ENCODE measurements at regions not wholly inside any gene's neighbourhood (a gene's known extent, or its start where the extent isn't known, plus 50 kb on each side); places are given as distances from the start of the nearest gene placed in this dataset.
"Not testable (repeated sequence)": the region's sequence is repeated elsewhere in the genome, so short reads cannot be mapped to it uniquely, and the experiment has no call there.

GRCh38 chr6:165173484-165173883 lies 135.9 kb downstream of the C6orf118 start:
- DNase-seq (ENCODE audit: low read depth): no peak

DNA sequence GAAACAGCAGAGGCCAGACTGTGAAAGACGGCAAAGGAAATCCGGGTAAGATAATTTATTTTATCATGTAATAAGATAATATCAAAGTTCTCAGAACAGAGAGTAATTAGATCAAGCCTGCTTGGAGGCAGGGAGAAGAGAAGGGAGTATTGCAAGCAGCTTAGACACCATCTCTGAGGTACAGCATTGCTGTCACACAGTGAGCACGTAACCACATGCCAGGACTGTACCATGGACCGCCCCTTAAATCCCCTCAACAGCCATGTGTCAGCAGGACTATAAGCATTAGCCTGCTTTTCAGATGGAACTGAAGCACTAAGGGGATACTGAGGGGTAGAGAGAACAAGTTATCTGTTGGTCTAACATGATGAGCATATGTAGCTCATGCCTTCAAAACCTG lies 141.5 kb downstream of the C6orf118 start:
- no peak for DNase-seq (ENCODE audit: low read depth)

- DNase-seq (ENCODE audit: low read depth): no peak
Measured at GRCh38 chr6:165167311-165167710, 142.1 kb downstream of the C6orf118 start.

GRCh38 chr6:165163519-165163918 lies 145.9 kb downstream of the C6orf118 start:
- DNase-seq (ENCODE audit: low read depth): no peak

GRCh38 chr6:165159460-165159859 lies 149.9 kb downstream of the C6orf118 start:
- no peak for DNase-seq (ENCODE audit: low read depth)

DNA sequence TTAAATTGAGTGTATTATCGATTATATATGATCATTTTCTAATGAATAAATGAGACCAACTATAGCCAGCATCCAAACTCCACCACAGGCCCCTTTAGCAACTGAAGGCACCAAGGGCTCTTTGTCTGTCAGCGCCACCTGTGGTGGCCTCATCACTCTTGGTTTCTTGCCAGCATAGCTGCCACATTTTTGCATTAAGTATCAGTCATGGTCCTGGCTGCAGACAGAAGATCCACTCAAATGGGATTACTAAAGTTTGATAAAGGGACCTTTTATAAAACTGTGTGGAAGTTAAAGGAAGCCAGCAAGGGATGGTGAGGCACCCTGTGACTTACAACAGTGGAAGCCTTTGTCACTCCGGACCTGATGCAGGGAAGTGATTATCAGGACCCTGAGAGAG lies 162.9 kb downstream of the C6orf118 start:
- DNase-seq (ENCODE audit: low read depth): no peak

- no peak for DNase-seq (ENCODE audit: low read depth)
Measured at GRCh38 chr6:165135889-165136288, 173.5 kb downstream of the C6orf118 start.

- no peak for DNase-seq (ENCODE audit: low read depth)
Measured at GRCh38 chr6:165129086-165129485, 180.3 kb downstream of the C6orf118 start.

DNA sequence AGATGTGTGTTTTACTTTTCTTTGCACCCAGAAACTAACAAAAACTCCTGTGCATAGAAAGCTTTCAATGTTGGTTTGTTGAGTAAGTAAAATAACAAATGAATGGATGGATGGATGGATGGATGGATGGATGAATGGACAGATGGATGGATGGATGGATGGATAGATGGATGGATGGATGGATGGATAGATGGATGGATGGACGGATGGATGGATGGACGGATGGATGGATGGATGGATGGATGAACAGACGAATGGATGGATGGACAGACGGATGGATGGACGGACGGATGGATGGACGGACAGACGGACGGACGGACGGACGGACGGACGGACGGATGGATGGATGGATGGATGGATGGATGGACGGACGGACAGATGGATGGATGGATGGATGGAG lies 181.7 kb downstream of the C6orf118 start:
- DNase-seq (ENCODE audit: low read depth): not testable (repeated sequence)

- not testable (repeated sequence) for DNase-seq (ENCODE audit: low read depth)
Measured at GRCh38 chr6:165124681-165125080, 184.7 kb downstream of the C6orf118 start.

DNA sequence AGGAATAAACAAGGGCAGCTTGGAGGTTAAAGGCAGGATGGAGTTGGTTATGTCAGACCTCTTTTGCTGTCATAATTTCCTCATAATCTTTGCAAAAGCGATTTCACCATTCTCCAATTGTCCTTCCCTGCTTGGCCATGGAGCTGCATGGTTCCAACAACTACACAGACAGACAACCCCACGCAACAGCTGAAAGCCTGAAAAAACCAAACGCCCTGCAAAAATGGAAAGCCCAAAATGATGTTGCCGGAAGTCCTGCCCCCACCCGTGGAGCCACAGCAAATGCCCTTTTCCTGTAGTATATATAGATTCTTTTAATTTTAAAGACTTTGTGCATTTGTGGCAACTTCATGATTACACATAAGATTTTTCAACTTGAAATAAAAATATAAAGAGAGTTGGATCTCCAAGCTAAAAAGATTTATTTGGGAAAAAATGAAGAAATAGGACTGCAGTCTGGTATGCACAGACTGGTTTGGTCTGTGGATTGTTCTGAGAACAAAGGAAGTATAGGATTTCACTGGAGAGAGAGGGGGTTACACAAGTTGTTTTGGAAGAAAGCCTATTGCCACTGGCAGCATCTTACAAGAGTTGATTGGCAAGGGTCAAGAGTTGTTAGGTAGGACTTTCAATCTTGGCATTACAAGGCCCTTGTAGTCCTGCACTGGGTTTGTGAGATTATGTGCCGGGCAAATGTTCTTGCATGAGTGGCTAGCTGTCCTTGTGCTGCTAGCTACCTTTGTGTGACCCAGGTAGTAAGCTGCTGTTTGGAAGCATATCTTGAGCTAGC lies 190.0 kb downstream of the C6orf118 start:
- no peak for DNase-seq (ENCODE audit: low read depth)

- DNase-seq (ENCODE audit: low read depth): no peak
Measured at GRCh38 chr6:165118736-165119135, 190.7 kb downstream of the C6orf118 start.

DNA sequence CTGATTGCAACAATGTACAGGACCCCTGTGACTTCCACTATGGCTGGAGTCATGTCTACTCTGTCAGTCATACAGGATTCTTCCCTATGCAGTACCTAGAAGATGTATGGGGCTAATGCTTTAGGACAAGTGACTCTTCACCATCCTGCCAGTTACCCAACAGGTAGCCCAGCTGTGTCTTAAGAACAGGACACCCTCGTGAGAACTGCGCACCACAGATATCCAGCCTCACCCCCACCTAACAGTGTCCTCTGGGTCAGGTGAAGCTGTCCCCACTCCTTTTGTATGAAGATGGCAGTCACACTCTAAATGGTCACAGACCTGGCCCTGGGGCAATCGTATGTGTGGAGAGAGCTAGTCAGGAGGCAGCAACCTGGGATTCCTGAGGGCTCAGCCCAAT lies 191.6 kb downstream of the C6orf118 start:
- DNase-seq (ENCODE audit: low read depth): no peak

GRCh38 chr6:165117121-165117520 lies 192.3 kb downstream of the C6orf118 start:
- no peak for DNase-seq (ENCODE audit: low read depth)

DNA sequence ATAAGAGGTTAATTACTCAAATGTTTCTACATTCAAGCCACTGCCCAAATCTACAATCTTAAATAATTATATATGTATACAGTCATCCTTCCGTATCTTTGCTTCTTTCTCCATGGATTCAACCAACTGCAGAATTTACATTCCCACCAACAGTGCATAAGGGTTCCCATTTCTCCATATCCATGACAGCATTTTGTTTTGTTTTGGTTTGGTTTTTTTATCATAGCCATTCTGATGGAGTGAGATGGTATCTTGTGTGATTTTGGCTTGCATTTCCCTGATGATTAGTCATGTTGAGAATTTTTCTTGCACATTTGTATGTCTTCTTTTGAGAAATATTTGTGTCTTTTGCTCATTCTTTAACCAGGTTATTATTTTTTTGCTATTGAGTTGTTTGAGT lies 198.5 kb downstream of the C6orf118 start:
- DNase-seq (ENCODE audit: low read depth): no peak

DNA sequence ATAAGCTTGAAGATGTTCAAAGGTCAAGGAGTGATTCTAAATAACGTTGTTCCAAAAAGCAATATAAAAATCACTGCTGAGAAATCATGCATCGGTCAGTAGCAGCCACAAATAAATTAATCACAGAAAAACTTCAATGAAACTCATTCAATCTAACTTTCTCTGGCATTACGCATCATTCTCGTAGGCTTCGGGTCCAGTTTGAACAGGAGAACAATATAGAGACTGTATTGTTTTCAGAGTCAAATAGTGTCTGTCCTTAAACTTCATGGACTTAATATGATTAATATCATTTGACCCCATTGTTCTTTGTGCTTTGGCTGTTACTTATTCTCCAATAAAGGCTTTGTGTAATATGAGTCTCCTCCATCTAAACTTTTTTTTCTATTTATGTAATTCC lies 200.4 kb downstream of the C6orf118 start:
- no peak for DNase-seq (ENCODE audit: low read depth)

GRCh38 chr6:165106261-165106660 lies 203.1 kb downstream of the C6orf118 start:
- DNase-seq (ENCODE audit: low read depth): no peak

DNA sequence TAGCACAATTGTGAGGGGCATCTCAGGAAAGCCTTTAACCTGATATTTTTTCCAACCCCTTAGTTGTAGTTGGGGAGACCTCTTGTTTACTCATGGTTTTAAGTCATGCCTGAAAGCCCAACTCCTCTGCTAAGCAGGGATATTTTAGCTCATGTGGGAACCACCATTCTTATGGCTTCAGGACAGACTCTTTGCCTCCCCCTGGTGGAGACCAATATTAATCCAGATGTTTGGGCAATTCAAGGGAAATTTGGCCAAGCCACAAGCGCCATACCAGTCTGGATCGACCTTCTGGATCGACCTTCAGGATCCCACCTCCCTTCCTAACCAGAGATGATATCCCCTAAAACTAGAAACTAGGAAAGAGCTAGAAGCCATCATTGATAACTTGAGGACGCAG lies 211.2 kb downstream of the C6orf118 start:
- no peak for DNase-seq (ENCODE audit: low read depth)

DNA sequence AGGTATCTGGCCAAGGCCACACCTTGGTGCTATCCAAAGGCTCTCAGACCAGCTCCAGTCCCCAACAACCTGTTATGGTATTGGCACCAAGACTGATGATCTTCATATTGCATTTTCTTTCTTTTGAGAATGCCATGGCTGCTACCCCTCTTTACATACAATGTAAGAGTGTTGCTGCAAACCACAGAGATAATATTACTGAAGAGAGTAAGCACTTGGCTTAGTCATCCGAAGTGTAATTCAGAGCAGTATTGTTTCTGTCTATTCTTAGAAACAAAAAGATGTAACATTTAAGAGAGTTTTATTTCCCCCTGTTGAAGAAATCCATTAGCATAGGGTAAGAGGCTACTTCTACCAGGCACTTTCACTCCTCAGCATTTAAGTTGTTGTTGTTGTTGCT lies 212.5 kb downstream of the C6orf118 start:
- DNase-seq (ENCODE audit: low read depth): no peak

DNA sequence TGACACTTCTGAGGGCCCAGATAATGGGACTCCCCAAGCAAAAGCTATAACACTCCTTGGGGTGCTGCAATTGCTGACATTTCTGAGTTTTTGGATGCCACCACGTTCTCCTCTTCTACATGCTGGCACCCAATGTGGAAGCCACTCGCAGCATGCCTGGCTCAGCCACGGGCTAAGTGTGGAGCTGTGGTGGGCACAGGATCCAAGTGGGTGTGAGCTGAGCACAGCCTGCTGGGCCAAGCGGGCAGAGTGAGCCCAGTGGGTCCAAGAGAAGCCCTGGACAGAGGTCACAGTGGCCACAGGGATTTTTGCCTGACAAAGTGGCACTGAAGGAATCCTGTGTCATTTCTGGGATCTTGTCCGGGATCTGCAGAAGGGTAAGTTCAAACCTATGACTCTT lies 213.2 kb downstream of the C6orf118 start:
- no peak for DNase-seq (ENCODE audit: low read depth)

GRCh38 chr6:165092881-165093595 lies 216.4 kb downstream of the C6orf118 start:
- no peak for DNase-seq (ENCODE audit: low read depth)

DNA sequence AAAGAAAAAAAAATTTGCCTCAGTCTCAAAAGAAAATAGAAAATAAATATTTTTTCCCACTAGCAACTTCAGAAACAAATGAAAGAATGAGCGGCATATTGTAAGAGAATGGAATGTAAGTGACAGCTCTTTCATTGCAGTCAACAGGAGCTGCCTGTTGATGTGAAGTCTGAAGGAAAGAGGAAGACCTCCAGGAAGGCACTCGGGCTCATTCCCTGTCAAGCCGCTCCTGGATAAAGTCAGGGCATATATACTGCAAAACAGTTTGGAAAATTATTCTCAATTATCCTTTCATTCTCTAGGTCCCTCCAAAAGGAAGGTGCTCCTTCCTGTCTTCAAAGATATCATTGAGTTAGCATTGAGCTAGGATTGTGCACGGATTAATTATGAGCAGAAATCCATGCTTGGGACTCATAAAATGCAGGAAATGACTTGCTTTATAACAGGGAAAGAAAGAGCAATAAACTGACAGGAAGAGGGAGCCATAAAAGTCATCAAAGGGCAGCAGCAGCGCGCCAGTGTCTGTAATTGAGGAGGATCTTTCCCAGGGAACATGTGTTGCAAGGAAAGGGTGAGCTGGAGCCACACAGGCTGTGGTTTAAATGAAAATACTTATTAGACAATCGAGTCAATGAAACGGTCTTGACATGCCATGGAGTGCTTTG lies 218.2 kb downstream of the C6orf118 start:
- DNase-seq (ENCODE audit: low read depth): no peak

GRCh38 chr6:165090242-165090641 lies 219.2 kb downstream of the C6orf118 start:
- no peak for DNase-seq (ENCODE audit: low read depth)

Measured in forelimb muscle (tissue), 1 donor.